Ovary (tissue), 3 donors: ENCODE measurements at regions not wholly inside any gene's neighbourhood (a gene's known extent, or its start where the extent isn't known, plus 50 kb on each side); places are given as distances from the start of the nearest gene placed in this dataset.

Experiments
- CTCF ChIP-seq, 3 donors: fragments of 450-650 bp in 2 of 3; fragments of 200-600 bp in 1 of 3; IDR thresholded peaks; one replicate each; pipeline versions ENCODE4 v1.5.1 to v1.8.0; 2016 to 2022; ENCODE audit warnings: antibody characterized with exemption in 3 of 3, mild to moderate bottlenecking in 1 of 3
- POLR2A ChIP-seq: fragments of 450-650 bp; IDR thresholded peaks from one replicate; pipeline ENCODE4 v1.6.1; 2017; ENCODE audit warnings: antibody characterized with exemption, mild to moderate bottlenecking, moderate library complexity
- donor health status: DM: no; HTN: no; CAD: no.

DNA sequence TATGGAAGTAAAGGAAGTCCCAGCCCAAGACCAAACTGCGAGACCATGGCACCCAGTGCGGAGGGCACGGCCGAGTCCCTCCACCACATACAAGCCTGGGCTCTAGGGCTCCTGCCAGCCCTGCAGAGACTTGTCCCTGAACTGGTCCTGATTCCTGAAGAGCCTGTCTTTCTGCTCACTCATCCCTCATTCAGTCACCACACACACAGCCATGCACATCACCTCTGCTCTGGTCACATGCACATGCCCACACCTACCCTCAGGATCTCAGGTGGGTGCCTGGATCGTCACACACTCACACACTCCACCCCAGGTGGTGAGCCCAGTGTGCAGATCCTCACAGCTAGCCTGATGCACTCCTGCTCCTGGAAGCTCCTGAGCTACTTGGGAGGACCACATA lies 71.4 kb upstream of the LAPTM4A start:
- no peak for TF ChIP-seq POLR2A
- no peak for TF ChIP-seq CTCF (IDR thresholded peaks at IDR 0.05)
